ENCODE measurements at regions not wholly inside any gene's neighbourhood (a gene's known extent, or its start where the extent isn't known, plus 50 kb on each side); places are given as distances from the start of the nearest gene placed in this dataset.

GRCh38 chr5:147068998-147069397, 165.8 kb upstream of the STK32A start:
- Mint-ChIP-seq H3K9me3 (no peaks in the 10 kb centered on the region), H3K27me3 (peaks cover 13% of the 10 kb centered on the region), H3K4me3 (no peak overlapping the region), H3K36me3 (ENCODE audit: insufficient read depth) (no peaks in the 10 kb centered on the region), H3K4me1 (peaks cover 8% of the 10 kb centered on the region), H3K27ac (ENCODE audit: low read depth) (no peak overlapping the region)
- DNase-seq (ENCODE audit: low spot score in 2 of 2) (no peak), ATAC-seq (replicated peaks; ENCODE audit: extremely low read depth, poor library complexity, severe bottlenecking) (no peak)

GRCh38 chr5:147072622-147073021, 162.2 kb upstream of the STK32A start:
- Mint-ChIP-seq H3K4me3 (no peak overlapping the region), H3K4me1 (no peaks in the 10 kb centered on the region), H3K9me3 (no peaks in the 10 kb centered on the region), H3K27me3 (peaks cover 13% of the 10 kb centered on the region), H3K27ac (ENCODE audit: low read depth) (no peak overlapping the region), H3K36me3 (ENCODE audit: insufficient read depth) (no peaks in the 10 kb centered on the region)
- DNase-seq (ENCODE audit: low spot score in 2 of 2) (no peak), ATAC-seq (replicated peaks; ENCODE audit: extremely low read depth, poor library complexity, severe bottlenecking) (no peak)

GRCh38 chr5:147073098-147073497, 161.7 kb upstream of the STK32A start:
- H3K27ac Mint-ChIP-seq (ENCODE audit: low read depth) = no peak overlapping the region
- H3K27me3 Mint-ChIP-seq = peaks cover 13% of the 10 kb centered on the region
- H3K36me3 Mint-ChIP-seq (ENCODE audit: insufficient read depth) = no peaks in the 10 kb centered on the region
- no peak overlapping the region for H3K4me3 Mint-ChIP-seq
- no peak for DNase-seq (ENCODE audit: low spot score in 2 of 2)
- no peaks in the 10 kb centered on the region for H3K9me3 Mint-ChIP-seq
- no peaks in the 10 kb centered on the region for H3K4me1 Mint-ChIP-seq
- ATAC-seq (replicated peaks; ENCODE audit: extremely low read depth, poor library complexity, severe bottlenecking) = no peak

- no peak for DNase-seq (ENCODE audit: low spot score in 2 of 2)
- Mint-ChIP-seq H3K4me1 (no peaks in the 10 kb centered on the region), H3K36me3 (ENCODE audit: insufficient read depth) (no peaks in the 10 kb centered on the region), H3K27me3 (peaks cover 13% of the 10 kb centered on the region), H3K9me3 (no peaks in the 10 kb centered on the region), H3K27ac (ENCODE audit: low read depth) (no peak overlapping the region), H3K4me3 (no peak overlapping the region)
- no peak for ATAC-seq (replicated peaks; ENCODE audit: extremely low read depth, poor library complexity, severe bottlenecking)
These were observed 159.6 kb upstream of the STK32A start for GRCh38 chr5:147075187-147075586.

GRCh38 chr5:147080391-147080790, 154.4 kb upstream of the STK32A start:
- DNase-seq (ENCODE audit: low spot score in 2 of 2) = no peak
- no peaks in the 10 kb centered on the region for H3K4me1 Mint-ChIP-seq
- no peak overlapping the region for H3K27ac Mint-ChIP-seq (ENCODE audit: low read depth)
- no peaks in the 10 kb centered on the region for H3K9me3 Mint-ChIP-seq
- H3K4me3 Mint-ChIP-seq = no peak overlapping the region
- ATAC-seq (replicated peaks; ENCODE audit: extremely low read depth, poor library complexity, severe bottlenecking) = no peak
- H3K36me3 Mint-ChIP-seq (ENCODE audit: insufficient read depth) = no peaks in the 10 kb centered on the region
- H3K27me3 Mint-ChIP-seq = peaks cover 8% of the 10 kb centered on the region

- no peaks in the 10 kb centered on the region for H3K4me1 Mint-ChIP-seq
- H3K27ac Mint-ChIP-seq (ENCODE audit: low read depth) = no peak overlapping the region
- H3K36me3 Mint-ChIP-seq (ENCODE audit: insufficient read depth) = no peaks in the 10 kb centered on the region
- H3K4me3 Mint-ChIP-seq = no peak overlapping the region
- DNase-seq (ENCODE audit: low spot score in 2 of 2) (no peak), ATAC-seq (replicated peaks; ENCODE audit: extremely low read depth, poor library complexity, severe bottlenecking) (no peak)
- H3K9me3 Mint-ChIP-seq = no peaks in the 10 kb centered on the region
- peaks cover 8% of the 10 kb centered on the region for H3K27me3 Mint-ChIP-seq
These were observed 153.5 kb upstream of the STK32A start for GRCh38 chr5:147081311-147081764.

GRCh38 chr5:147084702-147085101, 150.1 kb upstream of the STK32A start:
- Mint-ChIP-seq H3K27ac (ENCODE audit: low read depth) (no peak overlapping the region), H3K4me1 (no peaks in the 10 kb centered on the region), H3K36me3 (ENCODE audit: insufficient read depth) (no peaks in the 10 kb centered on the region), H3K9me3 (peaks cover 5% of the 10 kb centered on the region), H3K4me3 (no peak overlapping the region), H3K27me3 (peaks cover 18% of the 10 kb centered on the region)
- DNase-seq (ENCODE audit: low spot score in 2 of 2) (no peak), ATAC-seq (replicated peaks; ENCODE audit: extremely low read depth, poor library complexity, severe bottlenecking) (no peak)

GRCh38 chr5:147085409-147085808, 149.4 kb upstream of the STK32A start:
- H3K27me3 Mint-ChIP-seq = peaks cover 18% of the 10 kb centered on the region
- H3K4me1 Mint-ChIP-seq = no peaks in the 10 kb centered on the region
- DNase-seq (ENCODE audit: low spot score in 2 of 2) (no peak), ATAC-seq (replicated peaks; ENCODE audit: extremely low read depth, poor library complexity, severe bottlenecking) (no peak)
- no peak overlapping the region for H3K4me3 Mint-ChIP-seq
- no peak overlapping the region for H3K27ac Mint-ChIP-seq (ENCODE audit: low read depth)
- peaks cover 5% of the 10 kb centered on the region for H3K9me3 Mint-ChIP-seq
- no peaks in the 10 kb centered on the region for H3K36me3 Mint-ChIP-seq (ENCODE audit: insufficient read depth)

GRCh38 chr5:147092044-147092443, 142.8 kb upstream of the STK32A start:
- DNase-seq (ENCODE audit: low spot score in 2 of 2) (no peak), ATAC-seq (replicated peaks; ENCODE audit: extremely low read depth, poor library complexity, severe bottlenecking) (no peak)
- H3K9me3 Mint-ChIP-seq = peaks cover 5% of the 10 kb centered on the region
- H3K36me3 Mint-ChIP-seq (ENCODE audit: insufficient read depth) = peaks cover 1% of the 10 kb centered on the region
- H3K27me3 Mint-ChIP-seq = peaks cover 41% of the 10 kb centered on the region
- no peak overlapping the region for H3K27ac Mint-ChIP-seq (ENCODE audit: low read depth)
- no peak overlapping the region for H3K4me3 Mint-ChIP-seq
- H3K4me1 Mint-ChIP-seq = no peaks in the 10 kb centered on the region

- Mint-ChIP-seq H3K4me1 (no peaks in the 10 kb centered on the region), H3K36me3 (ENCODE audit: insufficient read depth) (peaks cover 1% of the 10 kb centered on the region), H3K27ac (ENCODE audit: low read depth) (no peak overlapping the region), H3K27me3 (peaks cover 45% of the 10 kb centered on the region), H3K9me3 (peaks cover 5% of the 10 kb centered on the region), H3K4me3 (no peak overlapping the region)
- ATAC-seq (replicated peaks; ENCODE audit: extremely low read depth, poor library complexity, severe bottlenecking) (no peak), DNase-seq (ENCODE audit: low spot score in 2 of 2) (no peak)
These were observed 141.7 kb upstream of the STK32A start for GRCh38 chr5:147093138-147093537.

GRCh38 chr5:147095740-147096139, 139.1 kb upstream of the STK32A start:
- peaks cover 1% of the 10 kb centered on the region for H3K36me3 Mint-ChIP-seq (ENCODE audit: insufficient read depth)
- DNase-seq (ENCODE audit: low spot score in 2 of 2) = no peak
- peaks cover 35% of the 10 kb centered on the region for H3K27me3 Mint-ChIP-seq
- ATAC-seq (replicated peaks; ENCODE audit: extremely low read depth, poor library complexity, severe bottlenecking) = no peak
- H3K9me3 Mint-ChIP-seq = no peaks in the 10 kb centered on the region
- H3K4me3 Mint-ChIP-seq = no peak overlapping the region
- no peaks in the 10 kb centered on the region for H3K4me1 Mint-ChIP-seq
- H3K27ac Mint-ChIP-seq (ENCODE audit: low read depth) = no peak overlapping the region

GRCh38 chr5:147098233-147098790, 136.5 kb upstream of the STK32A start:
- Mint-ChIP-seq H3K4me3 (no peak overlapping the region), H3K9me3 (no peaks in the 10 kb centered on the region), H3K27ac (ENCODE audit: low read depth) (no peak overlapping the region), H3K4me1 (no peaks in the 10 kb centered on the region), H3K27me3 (peaks cover 24% of the 10 kb centered on the region), H3K36me3 (ENCODE audit: insufficient read depth) (peaks cover 1% of the 10 kb centered on the region)
- DNase-seq (ENCODE audit: low spot score in 2 of 2) (no peak), ATAC-seq (replicated peaks; ENCODE audit: extremely low read depth, poor library complexity, severe bottlenecking) (no peak)

GRCh38 chr5:147101659-147102369, 133.0 kb upstream of the STK32A start:
- Mint-ChIP-seq H3K4me1 (no peaks in the 10 kb centered on the region), H3K36me3 (ENCODE audit: insufficient read depth) (no peaks in the 10 kb centered on the region), H3K9me3 (no peaks in the 10 kb centered on the region), H3K27ac (ENCODE audit: low read depth) (no peak overlapping the region), H3K4me3 (no peak overlapping the region), H3K27me3 (peaks cover 6% of the 10 kb centered on the region)
- DNase-seq (ENCODE audit: low spot score in 2 of 2) (no peak), ATAC-seq (replicated peaks; ENCODE audit: extremely low read depth, poor library complexity, severe bottlenecking) (no peak)
